Fibroblast of skin of abdomen (primary cell): ENCODE measurements at regions not wholly inside any gene's neighbourhood (a gene's known extent, or its start where the extent isn't known, plus 50 kb on each side); places are given as distances from the start of the nearest gene placed in this dataset.

Experiments used
- DNase-seq: peaks from one replicate; pipeline ENCODE4 v3.0.0-alpha.2; 2013

- no peak for DNase-seq
Measured at GRCh38 chr4:102441978-102442911, 58.9 kb upstream of the NFKB1 start.

GRCh38 chr4:102444752-102445151 is 56.4 kb upstream of the NFKB1 start:
- no peak for DNase-seq

GRCh38 chr4:102445213-102445612 is 55.9 kb upstream of the NFKB1 start:
- no peak for DNase-seq

GRCh38 chr4:102447413-102447812 is 53.7 kb upstream of the NFKB1 start:
- no peak for DNase-seq

GRCh38 chr4:102449751-102450352 is 51.3 kb upstream of the NFKB1 start:
- DNase-seq = peak; percentile 58

- DNase-seq = peak; percentile 11
Measured at GRCh38 chr4:102451266-102451665, 49.9 kb upstream of the NFKB1 start.
